Suppressor macrophage treated with lipopolysaccharide for 1 hour (primary cell): ENCODE measurements at regions not wholly inside any gene's neighbourhood (a gene's known extent, or its start where the extent isn't known, plus 50 kb on each side); places are given as distances from the start of the nearest gene placed in this dataset.
"Not testable (repeated sequence)": the region's sequence is repeated elsewhere in the genome, so short reads cannot be mapped to it uniquely, and the experiment has no call there.

Experiments used
- DNase-seq, 3 donors: peaks; one replicate each; pipeline ENCODE4 v3.0.0-alpha.2; 2020 to 2022

- not testable (repeated sequence) for DNase-seq
Measured at GRCh38 chr1:245061808-245062207, 93.0 kb upstream of the KIF26B start.

DNA sequence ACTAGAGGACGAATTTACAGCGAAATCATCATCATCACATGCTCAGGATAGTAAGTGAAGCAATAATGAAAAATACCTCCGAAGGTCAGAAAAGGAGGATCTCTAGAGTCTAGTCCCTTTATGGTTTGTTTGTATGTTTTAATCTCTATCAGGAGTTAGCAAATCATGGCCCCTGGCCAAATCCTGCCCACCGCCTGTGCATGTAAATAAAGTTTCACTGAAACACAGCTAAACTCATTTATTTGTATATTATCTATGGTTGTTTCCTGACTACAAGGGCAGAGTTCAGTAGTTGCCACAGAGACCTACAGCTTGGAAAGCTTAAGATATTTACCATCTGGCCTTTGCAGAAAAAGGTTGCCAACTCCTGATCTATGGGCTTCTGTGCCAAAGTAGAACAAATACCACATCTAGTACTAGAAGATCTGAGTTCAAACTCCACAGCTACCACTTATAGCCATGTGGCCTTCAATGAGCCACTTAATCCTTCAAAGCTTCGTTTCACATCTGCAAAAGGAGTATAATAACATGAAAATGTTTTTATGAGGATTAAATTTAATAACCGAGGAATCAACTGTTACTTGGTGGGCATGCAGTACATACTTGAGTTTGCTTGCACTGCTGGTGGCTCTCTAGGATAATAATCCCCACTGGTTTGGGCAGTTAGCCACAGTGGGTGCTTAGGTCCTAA lies 94.0 kb upstream of the KIF26B start:
- DNase-seq: no peak

- DNase-seq: no peak
Measured at GRCh38 chr1:245059806-245060424, 94.9 kb upstream of the KIF26B start.

GRCh38 chr1:245058882-245059281 lies 95.9 kb upstream of the KIF26B start:
- no peak for DNase-seq

DNA sequence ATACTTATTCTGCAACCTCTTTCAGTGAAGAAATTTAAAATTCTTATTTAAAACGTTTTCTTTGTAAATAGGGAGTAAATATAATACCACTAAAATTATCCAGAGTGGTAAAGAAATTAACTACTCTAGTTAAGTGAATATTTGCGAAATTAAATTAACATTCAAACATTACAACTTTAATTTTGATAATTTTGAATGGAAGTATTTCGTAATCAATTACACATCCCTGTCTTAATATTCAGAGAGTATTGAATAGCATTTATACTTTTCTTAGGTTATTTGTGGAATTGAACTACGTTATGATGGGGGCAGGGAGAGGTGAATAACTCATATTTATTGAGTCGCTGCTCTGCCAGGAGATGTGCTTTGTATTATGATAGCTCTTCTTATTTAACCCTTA lies 96.3 kb upstream of the KIF26B start:
- DNase-seq: no peak

GRCh38 chr1:245056913-245057312 lies 97.9 kb upstream of the KIF26B start:
- DNase-seq: peak; percentile 77 to 91 (median 89)

DNA sequence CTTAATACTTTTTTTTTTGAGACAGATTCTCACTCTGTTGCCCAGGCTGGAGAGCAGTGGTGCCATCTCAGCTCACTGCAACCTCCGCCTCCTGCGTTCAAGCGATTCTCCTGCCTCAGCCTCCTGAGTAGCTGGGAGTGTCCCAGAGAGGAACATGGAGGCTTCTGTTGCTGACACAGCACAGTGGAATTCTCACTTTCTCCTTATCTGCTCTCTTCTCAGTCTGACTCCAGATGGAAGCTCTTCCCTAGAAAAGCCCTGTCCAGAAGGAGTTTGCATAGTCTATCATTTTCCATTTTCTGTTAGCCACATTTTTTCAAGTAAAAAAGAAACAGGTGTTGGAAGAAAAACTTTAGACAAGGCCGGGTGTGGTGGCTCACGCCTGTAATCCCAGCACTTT lies 98.5 kb upstream of the KIF26B start:
- DNase-seq: not testable (repeated sequence)

- no peak for DNase-seq
Measured at GRCh38 chr1:245055752-245056151, 99.0 kb upstream of the KIF26B start.

- DNase-seq: peak; percentile 67 to 72 (median 69)
Measured at GRCh38 chr1:245054507-245055270, 100.1 kb upstream of the KIF26B start.

DNA sequence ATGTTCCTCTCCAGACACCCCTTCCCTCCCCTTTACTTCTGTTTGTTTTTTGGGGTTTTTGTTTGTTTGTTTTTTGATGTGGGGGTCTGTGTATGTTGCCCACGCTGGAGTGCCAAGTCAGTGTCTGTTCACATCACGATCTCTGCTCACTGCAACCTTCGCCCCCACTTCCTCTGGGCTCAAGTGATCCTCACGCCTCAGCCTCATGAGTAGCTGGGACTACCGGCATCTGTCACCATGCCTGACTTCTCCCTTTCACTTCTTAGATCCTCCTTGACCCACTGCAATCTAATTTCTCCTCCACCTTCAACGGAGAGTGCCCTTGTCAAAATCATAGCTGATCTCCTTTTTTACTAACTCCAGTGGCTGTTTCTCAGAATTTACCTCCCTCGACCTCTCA lies 100.7 kb upstream of the KIF26B start:
- peak; percentile 83 to 90 (median 88) for DNase-seq

DNA sequence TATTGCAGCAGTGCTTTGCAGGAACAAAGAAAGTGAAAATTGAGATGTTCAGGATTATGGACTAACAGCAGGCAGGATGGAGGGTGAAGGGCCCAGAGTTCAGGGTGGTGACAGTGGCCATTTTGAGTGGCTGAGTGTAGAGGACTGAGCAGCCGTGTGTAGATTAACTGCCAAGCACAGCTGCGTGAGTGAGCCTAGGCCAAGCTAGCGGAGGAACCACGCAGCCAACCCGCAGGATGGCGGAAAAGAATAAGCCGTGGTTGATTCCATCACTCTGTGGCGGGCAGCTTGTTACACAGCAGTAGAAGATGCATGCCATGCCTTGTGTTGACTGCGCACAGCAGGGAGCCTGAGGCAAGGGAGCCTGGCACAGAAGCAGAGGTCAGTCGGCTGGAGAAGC lies 102.5 kb upstream of the KIF26B start:
- DNase-seq: peak in 1 of 3 donors; percentile 12

DNA sequence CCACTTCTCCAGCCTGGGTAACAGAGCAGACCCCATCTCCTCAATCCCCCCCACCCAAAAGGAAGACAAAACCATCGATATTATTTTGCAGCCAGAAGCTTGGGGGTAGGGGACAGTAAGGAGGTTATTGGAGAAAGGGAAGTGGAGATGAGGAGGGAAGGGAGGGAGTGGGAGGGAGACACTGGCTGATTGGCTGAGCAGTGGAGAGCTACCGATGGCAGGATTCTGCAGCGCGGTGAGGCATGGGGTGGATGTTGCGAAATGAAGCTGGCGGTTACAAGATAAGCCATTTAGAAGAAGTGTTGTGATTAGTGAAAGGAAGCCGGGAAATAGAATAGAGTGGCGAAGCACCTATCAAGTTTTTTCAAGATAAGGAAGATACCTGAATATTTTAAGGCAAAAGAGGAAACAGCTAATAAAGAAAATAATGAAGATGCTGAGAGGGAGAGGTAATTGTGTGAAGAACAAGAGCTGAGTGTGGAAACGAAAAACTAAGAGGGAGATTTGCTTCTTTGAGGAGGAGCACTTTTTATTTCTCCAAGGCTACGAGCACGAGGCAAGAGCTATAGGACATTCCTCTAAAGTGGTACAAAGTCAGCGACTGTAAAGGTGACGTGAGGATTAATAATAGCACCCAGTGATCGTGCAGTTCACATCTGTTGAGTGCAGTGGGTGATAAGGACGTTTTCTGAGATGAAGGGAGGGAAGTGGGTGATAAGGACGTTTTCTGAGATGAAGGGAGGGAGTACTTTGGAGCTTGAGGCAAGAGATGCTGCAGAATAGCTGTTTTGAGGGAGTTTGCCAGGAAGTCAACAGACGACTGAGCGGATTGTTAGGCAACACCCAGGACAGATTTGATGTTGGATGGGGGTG lies 103.2 kb upstream of the KIF26B start:
- DNase-seq: peak; percentile 74 to 78 (median 76)

DNA sequence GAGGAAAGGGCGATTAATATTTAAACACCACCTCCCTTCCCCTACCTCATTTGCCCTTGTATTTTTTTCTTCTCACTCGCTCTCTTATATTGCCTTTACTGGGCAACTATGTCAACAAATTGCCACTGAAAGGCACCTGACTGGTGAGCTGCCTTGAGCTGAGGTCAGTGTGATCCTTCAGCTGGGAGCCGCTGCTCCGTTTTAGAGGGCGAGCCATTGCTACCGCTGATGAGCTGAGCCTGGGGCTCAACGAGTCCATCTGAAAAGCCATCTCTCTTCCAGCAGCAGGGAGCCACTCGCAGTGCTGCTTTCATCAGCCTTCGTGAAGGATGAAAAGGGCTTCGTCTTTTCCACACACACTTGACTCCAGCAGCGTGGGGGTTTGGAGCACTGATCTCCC lies 108.0 kb upstream of the KIF26B start:
- DNase-seq: no peak

DNA sequence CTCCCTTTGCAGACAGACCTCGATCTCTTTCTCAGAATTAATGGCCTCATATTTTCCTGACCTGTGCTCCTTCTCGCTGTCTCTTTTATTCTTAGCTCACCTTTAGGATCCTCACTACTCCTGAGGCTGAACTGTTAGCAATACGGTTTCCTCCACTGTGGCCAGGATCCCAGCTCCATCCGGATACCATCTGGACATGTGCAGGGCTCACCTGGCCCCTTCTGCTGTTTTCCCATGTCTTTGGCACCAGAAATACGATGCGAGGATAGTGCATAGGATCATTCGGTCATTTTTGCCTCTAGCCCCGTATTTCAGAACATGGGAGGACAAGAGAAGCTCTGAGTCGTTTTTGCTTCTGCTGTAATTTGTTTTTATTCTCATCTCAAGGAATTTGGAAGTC lies 108.5 kb upstream of the KIF26B start:
- no peak for DNase-seq

DNA sequence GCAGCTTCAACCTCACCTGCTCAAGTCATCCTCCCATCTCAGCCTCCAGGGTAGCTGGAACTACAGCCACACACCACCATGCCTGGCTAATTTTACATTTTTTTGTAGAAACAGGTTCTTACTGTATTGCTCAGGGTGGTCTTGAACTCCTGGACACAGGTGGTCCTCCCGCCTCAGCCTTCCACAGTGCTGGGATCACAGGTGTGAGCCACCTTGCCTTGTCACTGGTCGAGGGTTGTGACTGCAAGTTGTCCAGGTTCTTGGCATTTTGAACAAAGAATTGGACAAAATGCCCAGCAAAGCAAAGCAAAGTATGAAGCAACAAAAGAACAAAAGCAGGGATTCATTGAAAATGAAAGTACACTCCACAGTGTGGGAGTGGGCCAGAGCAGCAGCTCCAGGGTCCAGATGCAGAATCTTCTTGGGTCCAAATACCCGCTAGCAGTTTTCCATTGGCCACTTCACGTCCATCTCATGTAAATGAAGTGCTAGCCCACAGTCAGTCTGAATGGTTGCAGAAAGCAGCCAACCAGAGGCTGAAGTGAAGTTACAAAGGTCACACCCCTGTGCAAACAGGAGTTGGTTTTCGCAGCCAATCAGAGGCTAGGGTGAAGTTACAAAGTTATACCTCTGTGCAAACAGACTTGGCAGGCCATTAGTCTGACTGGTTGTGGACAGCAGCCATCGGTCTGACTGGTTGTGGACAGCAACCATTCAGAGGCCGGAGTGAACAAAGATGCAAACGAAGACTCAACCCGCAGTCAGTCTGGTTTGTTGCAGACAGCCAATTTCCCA lies 109.5 kb upstream of the KIF26B start:
- DNase-seq: no peak

GRCh38 chr1:245043611-245043940 lies 111.2 kb upstream of the KIF26B start:
- DNase-seq: no peak

GRCh38 chr1:245041058-245041698 lies 113.6 kb upstream of the KIF26B start:
- DNase-seq: no peak

GRCh38 chr1:245039196-245039595 lies 115.6 kb upstream of the KIF26B start:
- no peak for DNase-seq

- DNase-seq: no peak
Measured at GRCh38 chr1:245036102-245036501, 118.7 kb upstream of the KIF26B start.

- no peak for DNase-seq
Measured at GRCh38 chr1:245031041-245031440, 123.7 kb upstream of the KIF26B start.

- no peak for DNase-seq
Measured at GRCh38 chr1:245026247-245026646, 128.5 kb upstream of the KIF26B start.

GRCh38 chr1:245025525-245025924 lies 129.3 kb upstream of the KIF26B start:
- no peak for DNase-seq
